GM04503 (cell line): ENCODE measurements at regions not wholly inside any gene's neighbourhood (a gene's known extent, or its start where the extent isn't known, plus 50 kb on each side); places are given as distances from the start of the nearest gene placed in this dataset.
A peak's percentile ranks its signal among the peaks of the same experiment; 100 is the strongest.
"Not testable (repeated sequence)": the region's sequence is repeated elsewhere in the genome, so short reads cannot be mapped to it uniquely, and the experiment has no call there.

Experiments
- DNase-seq: peaks from one replicate; pipeline ENCODE4 v3.0.0-alpha.2; 2012; ENCODE audit warnings: low read depth

DNA sequence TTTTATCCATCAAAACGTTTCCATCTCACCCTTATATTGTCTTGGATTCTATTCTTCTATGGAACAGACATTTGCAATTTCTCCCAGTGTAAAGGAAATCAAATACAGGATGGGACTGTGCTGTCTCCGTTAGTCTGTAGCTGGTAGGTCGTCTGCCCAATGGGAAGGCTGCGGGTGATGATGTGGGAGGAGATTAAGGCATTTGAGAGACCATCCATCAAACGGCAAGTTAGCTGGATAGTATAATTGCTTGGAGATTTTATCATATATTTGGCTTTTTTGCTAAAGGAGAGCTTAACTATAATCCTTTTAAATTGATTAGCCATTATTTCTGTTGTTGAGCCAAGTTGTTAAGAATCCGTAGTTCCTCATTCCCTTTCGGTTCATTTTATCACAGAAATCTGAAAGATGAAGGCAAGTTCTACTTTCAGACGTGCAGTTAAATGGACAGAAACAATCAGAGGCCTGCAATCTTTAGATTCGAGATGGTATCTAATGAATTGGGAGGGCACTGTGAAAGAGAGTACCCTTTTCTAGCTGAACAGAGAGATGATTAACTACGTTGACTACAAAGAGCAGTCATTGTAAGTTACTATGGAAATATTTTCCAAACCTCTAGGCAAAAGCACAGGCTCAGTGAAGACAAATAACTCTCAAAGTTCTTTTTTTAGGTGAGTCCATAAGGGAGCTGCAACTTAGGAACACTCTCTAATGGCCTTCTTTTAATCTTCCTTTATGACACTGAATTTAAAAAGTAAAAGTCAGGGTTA lies 253.3 kb upstream of the KIAA1217 start:
- no peak for DNase-seq

- DNase-seq = no peak
These were observed 243.8 kb upstream of the KIAA1217 start for GRCh38 chr10:23965123-23965522.

GRCh38 chr10:23965880-23966279 lies 243.1 kb upstream of the KIAA1217 start:
- no peak for DNase-seq

DNA sequence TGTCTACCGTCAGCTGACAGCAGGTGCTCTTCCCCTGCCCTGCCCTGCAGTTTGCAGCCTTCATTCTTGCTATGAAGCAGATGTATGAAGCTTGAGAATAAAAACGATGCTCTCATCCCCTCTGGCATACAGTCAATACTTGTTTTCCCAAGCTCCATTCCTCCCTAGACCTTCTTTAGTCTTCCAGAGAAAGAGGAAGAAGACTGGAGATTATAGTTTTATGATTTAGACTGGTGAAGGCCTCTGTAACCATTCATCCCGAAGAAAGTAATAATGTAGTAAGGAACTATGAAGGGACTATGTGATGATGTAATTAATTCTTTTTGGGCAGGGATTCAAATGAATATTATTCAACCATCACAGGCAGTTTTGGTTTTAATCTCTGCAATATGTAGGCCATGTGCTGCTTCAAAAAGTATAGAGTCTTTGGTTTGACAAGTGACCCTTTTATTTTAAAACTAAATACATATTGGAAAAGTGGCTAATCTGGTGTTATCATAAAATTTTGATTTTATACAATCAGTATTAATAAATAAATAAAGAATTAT lies 242.4 kb upstream of the KIAA1217 start:
- DNase-seq = no peak

DNA sequence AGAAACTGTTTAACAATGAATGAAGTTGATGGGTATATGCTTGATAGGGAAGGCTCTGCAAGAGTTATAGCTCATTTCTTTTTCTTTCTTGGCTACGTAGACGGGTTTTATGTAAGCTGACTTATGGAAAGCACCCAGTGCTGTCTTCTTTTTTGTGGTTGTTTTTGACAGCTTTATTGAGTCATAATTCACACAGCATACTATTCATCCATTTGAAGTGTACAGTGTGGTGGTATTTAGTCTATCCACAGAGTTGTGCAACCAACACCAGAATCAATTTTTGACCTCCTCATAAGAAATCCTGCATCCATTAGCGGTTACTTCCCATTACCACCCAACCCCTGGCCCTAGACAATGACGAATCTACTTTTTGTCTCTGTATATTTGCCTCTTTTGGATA lies 240.6 kb upstream of the KIAA1217 start:
- no peak for DNase-seq

- DNase-seq = no peak
These were observed 234.1 kb upstream of the KIAA1217 start for GRCh38 chr10:23974746-23975272.

DNA sequence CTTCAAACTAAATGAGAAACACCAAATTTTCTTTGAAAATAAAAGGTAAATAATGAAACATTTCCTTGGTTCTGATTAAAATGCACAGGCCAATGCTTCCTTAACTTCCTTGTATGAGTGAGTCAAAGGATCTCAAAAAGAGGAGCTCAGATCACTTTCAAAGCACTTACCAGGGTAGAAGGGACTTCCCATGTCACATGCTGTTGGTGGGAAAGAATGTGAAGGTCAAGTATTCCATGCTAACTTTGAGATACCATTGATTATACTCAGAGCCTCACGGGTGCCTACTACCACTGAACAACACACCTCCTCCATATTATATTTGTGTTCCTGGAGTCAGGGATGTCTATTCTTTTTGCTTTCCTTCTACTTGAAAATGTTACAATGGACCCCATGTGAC lies 233.5 kb upstream of the KIAA1217 start:
- no peak for DNase-seq

- no peak for DNase-seq
These were observed 232.7 kb upstream of the KIAA1217 start for GRCh38 chr10:23976275-23976674.

DNA sequence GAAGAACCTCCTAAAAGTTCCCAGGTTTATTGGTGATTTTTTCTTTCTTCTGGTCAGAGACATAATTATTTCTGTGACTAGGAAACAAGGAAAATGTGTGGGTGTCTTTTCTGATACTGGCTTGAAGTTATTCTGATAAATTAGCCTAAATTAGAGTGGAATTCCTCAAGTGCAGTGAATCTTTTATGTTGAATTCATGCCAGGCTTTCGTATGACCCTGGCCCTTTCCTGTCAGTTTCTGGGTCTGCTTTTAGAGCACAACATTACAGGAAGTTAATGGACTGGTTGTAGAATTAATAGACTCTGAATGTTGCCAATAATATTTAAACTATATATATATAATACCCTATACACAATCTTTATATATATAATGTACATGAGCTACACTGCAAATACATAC lies 230.6 kb upstream of the KIAA1217 start:
- DNase-seq = no peak

DNA sequence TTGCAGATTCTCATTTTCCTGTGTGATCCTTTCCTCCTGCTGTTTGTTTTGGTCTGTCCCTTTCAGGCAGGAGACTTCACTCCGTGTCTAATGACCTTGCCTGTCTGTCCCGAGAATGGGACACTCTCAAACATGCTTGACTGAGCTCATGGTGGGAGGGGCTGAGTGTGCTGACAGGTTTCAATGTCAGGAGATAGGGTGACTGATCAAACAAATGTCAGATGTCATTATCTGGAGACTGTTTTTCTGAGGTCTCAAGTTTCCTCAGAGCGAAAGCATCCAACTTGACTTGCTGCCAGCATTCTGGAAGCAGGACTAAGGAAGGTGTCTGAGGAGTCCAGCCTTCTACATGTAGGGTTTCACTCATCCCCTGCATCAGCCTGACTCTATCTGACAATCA lies 228.8 kb upstream of the KIAA1217 start:
- DNase-seq = no peak

DNA sequence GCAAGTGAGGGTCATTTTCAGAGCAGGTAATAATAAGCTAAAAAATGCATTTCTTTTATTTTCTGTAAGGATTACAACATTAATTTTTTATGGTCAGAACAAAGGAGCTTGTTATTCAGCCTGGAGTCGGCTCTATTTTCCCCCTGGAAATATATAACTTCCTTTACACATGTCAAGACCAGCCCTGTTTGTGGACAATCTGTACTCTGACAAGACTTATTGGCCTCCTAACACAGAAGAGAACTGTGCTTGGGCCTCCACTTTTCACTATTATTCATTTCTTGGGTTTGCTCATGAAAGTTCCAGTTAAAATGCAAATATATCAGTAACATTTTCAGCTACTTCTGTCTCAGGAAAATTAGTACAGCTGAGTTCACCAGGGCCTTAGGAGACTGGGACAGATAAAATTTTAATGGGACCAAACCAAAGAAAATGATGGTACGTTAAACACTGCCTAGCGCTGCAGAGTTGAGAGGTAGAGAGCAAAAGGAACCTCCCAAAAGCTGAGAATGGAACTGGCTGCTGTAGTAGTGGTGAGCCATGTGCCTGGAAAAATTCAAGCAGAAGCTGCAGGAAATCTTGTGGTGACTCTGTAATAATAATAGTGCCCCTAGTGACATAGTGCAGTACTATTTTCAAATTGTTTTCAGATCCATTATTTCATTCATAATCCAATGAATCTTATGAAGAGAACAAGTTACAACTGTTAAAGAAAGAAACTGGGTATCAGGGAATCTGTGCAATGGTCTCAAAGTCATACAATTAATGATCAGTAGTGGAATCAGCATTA lies 227.2 kb upstream of the KIAA1217 start:
- no peak for DNase-seq

GRCh38 chr10:23984405-23984804 lies 224.5 kb upstream of the KIAA1217 start:
- not testable (repeated sequence) for DNase-seq

DNA sequence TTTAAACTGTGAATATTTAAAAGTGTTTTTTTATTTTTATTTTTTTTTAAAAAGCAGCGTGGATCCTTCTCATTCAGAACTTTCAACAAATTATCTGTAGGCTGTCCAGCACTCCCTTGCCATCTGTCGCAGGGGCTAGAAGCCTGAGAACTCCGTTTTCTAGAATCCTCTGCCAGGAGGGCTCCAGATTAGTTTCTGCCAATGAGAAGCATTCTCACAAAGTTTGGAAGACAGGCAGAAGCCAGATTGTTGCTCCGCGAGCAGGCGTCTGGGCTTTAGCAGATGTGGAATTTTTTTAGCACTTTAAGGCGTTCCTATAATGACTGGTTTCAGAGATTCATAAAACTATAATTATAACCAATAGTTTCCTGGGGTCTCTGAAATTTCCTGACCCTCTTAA lies 220.9 kb upstream of the KIAA1217 start:
- DNase-seq = no peak

GRCh38 chr10:23994459-23995046 lies 214.4 kb upstream of the KIAA1217 start:
- peak; percentile 4 for DNase-seq

GRCh38 chr10:23999445-23999844 lies 209.5 kb upstream of the KIAA1217 start:
- DNase-seq = no peak

DNA sequence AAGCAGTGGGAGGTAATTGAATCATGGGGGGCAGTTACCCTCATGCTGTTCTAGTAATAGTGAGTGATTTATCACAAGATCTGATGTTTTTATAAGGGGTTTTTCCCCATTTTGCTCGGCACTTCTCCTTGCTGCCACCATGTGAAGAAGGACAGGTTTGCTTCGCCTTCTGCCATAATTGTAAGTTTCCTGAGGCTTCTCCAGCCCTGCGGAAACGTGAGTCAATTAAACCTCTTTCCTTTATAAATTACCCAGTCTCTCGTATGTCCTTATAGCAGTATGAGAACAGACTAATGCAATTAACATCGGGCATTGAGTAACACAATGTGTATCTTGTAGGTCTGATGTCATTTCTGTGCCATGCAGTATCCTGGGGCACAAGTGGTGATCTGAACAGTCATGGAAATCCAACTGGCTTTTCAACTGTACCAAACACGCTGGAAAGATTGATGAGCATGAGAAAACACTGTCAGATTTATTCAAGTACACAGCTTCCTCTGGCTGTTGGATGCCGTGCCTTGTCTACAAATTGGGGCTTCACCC lies 208.6 kb upstream of the KIAA1217 start:
- DNase-seq = no peak

DNA sequence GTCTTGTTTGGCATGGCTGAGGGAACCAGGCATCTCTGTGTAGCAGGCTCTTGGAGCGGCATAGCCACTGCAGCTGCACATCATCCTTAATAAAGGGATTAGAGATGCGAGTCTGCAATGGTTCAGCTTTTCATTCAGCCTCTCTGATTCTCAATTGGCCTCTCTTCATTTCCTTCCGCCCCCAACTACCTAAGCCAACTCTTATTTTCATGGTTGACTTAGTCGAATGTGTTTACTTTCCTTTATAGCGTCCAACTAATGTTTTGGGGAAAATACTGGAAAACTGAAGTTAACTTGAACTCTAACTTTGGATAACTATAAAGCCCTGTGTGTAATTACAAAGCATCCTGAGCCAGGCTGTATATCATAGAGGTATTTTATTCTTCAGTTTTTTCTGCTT lies 202.2 kb upstream of the KIAA1217 start:
- no peak for DNase-seq

DNA sequence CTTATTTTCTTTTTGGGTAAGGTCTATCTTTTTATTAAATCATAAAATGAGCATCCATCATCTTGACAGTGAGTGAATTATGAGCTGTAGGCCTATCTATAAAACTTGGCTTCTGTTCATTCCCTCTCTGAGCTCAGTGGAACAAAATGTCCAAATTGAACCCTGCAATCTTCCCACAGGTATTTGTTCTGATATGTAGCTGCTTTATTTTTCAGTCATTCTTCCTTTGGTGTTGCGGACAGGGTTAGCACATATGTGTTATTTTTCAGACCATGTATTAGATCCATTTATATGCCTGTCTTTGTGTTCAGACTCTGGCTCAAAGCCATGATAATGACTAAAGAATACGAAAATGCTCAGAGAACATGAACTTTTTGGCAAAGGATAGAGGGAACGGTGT lies 201.6 kb upstream of the KIAA1217 start:
- no peak for DNase-seq

DNA sequence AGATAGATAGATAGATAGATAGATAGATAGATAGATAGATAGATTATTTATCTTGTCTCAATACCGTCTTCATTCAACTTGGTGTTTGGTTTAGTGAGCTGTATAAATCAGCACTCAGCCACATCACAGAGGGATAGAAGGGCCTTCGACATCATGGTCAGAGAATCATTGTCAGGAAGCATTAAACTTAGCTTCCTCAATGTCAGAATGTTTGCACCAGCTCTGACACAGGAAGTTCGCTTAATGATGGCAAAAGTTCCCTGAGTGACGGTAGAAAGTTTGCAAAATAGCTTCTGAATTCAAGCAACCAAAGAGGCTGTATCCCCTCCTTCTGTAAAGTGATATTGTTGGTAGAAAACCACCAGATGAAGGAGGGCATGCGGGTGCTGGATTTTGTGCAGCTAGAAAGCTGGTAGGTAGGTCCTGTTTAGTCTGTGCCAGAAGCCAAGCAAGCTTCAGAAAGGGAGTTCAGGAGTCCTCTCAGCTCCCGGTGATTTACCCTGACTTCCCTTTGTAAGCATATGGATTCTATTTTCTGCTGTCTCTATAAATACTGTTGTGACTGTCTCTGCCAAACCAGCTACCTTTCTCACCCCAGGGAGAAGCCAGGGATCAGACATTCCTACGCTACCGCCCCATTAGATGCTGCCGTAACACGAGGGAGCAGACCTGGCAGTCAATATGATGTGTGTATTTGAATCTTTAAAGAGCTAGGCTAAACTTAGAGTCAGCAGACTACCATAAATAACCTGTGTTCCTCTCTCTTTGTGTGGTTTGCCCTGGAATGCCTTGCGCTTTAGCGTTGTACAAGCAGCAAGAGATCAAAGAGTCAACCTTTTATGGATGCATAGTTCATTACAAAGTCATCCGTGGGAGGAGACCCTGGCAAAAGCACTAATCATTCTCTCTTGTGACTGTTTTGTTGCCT lies 200.5 kb upstream of the KIAA1217 start:
- no peak for DNase-seq

DNA sequence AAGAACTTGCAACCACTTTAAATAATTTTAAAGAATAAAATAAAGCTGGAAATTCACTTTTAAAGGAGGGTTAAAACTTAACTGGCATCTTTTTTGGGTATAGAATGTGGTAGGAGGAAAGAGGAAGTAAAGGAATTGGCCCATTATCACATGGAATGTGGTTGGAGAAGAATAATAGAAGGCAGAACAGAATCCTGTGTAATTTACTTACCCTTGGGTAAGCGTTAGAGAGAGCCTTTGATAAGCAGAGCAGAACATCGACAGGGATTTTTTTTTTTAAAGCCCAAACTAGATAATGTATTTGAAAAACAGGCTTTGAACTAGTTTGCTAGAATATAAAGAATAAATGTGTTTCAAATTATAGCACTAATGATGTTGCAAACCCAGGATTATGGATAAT lies 199.8 kb upstream of the KIAA1217 start:
- DNase-seq = no peak

DNA sequence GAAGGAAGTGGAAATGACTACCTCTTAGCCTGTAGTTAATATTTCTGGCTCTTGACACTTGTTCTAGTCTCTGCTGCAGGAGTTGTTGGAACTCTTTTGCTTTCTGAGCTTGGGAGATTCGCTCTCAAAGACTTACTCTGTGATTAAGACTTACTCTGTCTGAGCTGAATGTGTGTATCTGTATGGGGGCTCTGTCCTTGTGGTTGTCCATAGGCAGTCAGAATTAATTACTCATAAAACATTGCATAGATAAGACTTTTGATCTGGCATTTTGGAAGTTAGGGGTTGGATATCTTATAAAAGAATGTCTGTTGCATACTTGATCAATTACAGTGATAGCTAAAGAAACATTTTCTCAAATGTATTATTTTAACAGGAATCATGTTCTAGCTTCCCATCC lies 199.2 kb upstream of the KIAA1217 start:
- no peak for DNase-seq
